ENCODE measurements at regions not wholly inside any gene's neighbourhood (a gene's known extent, or its start where the extent isn't known, plus 50 kb on each side); places are given as distances from the start of the nearest gene placed in this dataset.
"Not testable (repeated sequence)": the region's sequence is repeated elsewhere in the genome, so short reads cannot be mapped to it uniquely, and the experiment has no call there.

- no peak for DNase-seq
Measured at GRCh38 chr9:32045513-32045912, 338.9 kb upstream of the ACO1 start.

- DNase-seq: no peak
Measured at GRCh38 chr9:32067261-32067660, 317.2 kb upstream of the ACO1 start.

- DNase-seq: no peak
Measured at GRCh38 chr9:32069169-32069813, 315.2 kb upstream of the ACO1 start.

GRCh38 chr9:32069969-32070368, 314.5 kb upstream of the ACO1 start:
- no peak for DNase-seq

- no peak for DNase-seq
Measured at GRCh38 chr9:32072570-32072969, 311.9 kb upstream of the ACO1 start.

- DNase-seq: no peak
Measured at GRCh38 chr9:32092031-32092430, 292.4 kb upstream of the ACO1 start.

GRCh38 chr9:32117291-32117690, 267.2 kb upstream of the ACO1 start:
- no peak for DNase-seq

GRCh38 chr9:32128546-32128945, 255.9 kb upstream of the ACO1 start:
- DNase-seq: no peak

- DNase-seq: not testable (repeated sequence)
Measured at GRCh38 chr9:32130709-32131108, 253.7 kb upstream of the ACO1 start.

- DNase-seq: no peak
Measured at GRCh38 chr9:32136700-32137339, 247.6 kb upstream of the ACO1 start.

- no peak for DNase-seq
Measured at GRCh38 chr9:32142074-32142473, 242.4 kb upstream of the ACO1 start.

GRCh38 chr9:32148553-32148952, 235.9 kb upstream of the ACO1 start:
- not testable (repeated sequence) for DNase-seq

- DNase-seq: no peak
Measured at GRCh38 chr9:32161209-32161608, 223.2 kb upstream of the ACO1 start.

- DNase-seq: no peak
Measured at GRCh38 chr9:32161720-32162119, 222.7 kb upstream of the ACO1 start.

GRCh38 chr9:32166316-32166715, 218.1 kb upstream of the ACO1 start:
- not testable (repeated sequence) for DNase-seq

GRCh38 chr9:32171339-32171738, 213.1 kb upstream of the ACO1 start:
- DNase-seq: no peak

- DNase-seq: no peak
Measured at GRCh38 chr9:32172256-32172655, 212.2 kb upstream of the ACO1 start.

- no peak for DNase-seq
Measured at GRCh38 chr9:32177396-32177795, 207.0 kb upstream of the ACO1 start.

GRCh38 chr9:32180597-32180996, 203.8 kb upstream of the ACO1 start:
- no peak for DNase-seq

- no peak for DNase-seq
Measured at GRCh38 chr9:32200241-32200640, 184.2 kb upstream of the ACO1 start.

GRCh38 chr9:32200896-32201295, 183.5 kb upstream of the ACO1 start:
- no peak for DNase-seq

- DNase-seq: not testable (repeated sequence)
Measured at GRCh38 chr9:32209164-32209563, 175.3 kb upstream of the ACO1 start.

- no peak for DNase-seq
Measured at GRCh38 chr9:32218100-32218767, 166.2 kb upstream of the ACO1 start.

GRCh38 chr9:32220750-32221149, 163.7 kb upstream of the ACO1 start:
- no peak for DNase-seq
